Fibroblast of the aortic adventitia (primary cell): ENCODE measurements at regions not wholly inside any gene's neighbourhood (a gene's known extent, or its start where the extent isn't known, plus 50 kb on each side); places are given as distances from the start of the nearest gene placed in this dataset.

Source experiments
- DNase-seq: peaks from one replicate; pipeline ENCODE4 v3.0.0-alpha.2; 2010; ENCODE audit warnings: low read depth
- H3K4me3 ChIP-seq: 2 replicates; pipeline ENCODE4 v1.5.1; 2011; ENCODE audit warnings: low read depth, mild to moderate bottlenecking, control low read depth, low read length, moderate library complexity
- TF ChIP-seq, protein P1 (sequence below): IDR thresholded peaks from 2 replicates; pipeline ENCODE4 v1.5.1; 2011; ENCODE audit warnings: mild to moderate bottlenecking, low read length, control low read depth, inconsistent platforms; ENCODE audit not compliant: insufficient read depth

DNA sequence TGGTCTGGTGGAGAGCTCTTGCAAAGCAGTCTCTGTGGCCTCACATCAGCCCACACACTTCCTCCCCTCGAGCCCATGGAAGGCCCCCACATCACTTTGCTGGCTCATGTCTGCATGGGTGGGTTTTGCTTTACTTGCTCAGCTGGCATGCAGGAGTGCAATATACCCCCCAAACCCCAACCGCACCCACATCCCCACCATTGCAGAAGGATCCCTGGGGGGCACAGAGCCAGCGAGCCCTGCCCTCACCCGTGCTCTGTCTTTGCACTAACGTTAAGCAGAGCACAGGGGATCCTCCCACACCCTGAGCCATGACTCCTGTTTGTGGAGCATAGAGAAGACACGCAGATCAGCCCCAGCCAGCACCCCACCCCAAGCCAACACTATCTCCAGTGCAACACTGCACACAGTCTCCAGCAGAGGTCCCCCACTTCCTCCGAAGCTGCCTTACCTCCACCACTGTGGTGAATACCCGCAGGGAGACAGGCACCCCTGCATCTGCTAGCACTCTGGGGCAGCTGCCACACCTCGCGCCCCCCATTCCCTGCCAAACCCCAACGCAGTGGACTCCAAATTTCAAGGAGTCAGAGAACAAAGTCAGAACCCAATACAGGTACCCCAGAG is 177.8 kb upstream of the RGPD4 start:
- no peak overlapping the region for H3K4me3 ChIP-seq
- TF ChIP-seq, protein P1, sequence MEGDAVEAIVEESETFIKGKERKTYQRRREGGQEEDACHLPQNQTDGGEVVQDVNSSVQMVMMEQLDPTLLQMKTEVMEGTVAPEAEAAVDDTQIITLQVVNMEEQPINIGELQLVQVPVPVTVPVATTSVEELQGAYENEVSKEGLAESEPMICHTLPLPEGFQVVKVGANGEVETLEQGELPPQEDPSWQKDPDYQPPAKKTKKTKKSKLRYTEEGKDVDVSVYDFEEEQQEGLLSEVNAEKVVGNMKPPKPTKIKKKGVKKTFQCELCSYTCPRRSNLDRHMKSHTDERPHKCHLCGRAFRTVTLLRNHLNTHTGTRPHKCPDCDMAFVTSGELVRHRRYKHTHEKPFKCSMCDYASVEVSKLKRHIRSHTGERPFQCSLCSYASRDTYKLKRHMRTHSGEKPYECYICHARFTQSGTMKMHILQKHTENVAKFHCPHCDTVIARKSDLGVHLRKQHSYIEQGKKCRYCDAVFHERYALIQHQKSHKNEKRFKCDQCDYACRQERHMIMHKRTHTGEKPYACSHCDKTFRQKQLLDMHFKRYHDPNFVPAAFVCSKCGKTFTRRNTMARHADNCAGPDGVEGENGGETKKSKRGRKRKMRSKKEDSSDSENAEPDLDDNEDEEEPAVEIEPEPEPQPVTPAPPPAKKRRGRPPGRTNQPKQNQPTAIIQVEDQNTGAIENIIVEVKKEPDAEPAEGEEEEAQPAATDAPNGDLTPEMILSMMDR = no peak
- no peak for DNase-seq

DNA sequence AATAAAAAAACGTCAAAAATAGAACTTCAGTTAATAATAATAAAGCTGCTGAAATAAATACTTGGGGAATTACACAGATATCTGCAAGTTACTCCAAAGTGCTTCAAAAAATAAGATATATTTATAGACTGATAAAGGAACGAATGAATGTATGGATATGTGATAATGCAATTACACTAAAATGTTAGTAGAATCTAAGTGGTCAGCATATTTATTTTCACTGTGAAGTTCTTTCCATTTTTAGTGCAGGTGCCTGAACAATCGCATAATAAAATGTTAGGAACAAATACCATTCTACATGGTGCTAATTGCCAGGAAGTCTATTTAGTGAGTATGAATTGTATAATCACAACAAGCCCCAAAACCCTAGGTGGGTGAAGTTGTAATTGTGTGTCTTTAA is 169.6 kb upstream of the RGPD4 start:
- no peak overlapping the region for H3K4me3 ChIP-seq
- TF ChIP-seq, protein P1 = no peak
- no peak for DNase-seq

DNA sequence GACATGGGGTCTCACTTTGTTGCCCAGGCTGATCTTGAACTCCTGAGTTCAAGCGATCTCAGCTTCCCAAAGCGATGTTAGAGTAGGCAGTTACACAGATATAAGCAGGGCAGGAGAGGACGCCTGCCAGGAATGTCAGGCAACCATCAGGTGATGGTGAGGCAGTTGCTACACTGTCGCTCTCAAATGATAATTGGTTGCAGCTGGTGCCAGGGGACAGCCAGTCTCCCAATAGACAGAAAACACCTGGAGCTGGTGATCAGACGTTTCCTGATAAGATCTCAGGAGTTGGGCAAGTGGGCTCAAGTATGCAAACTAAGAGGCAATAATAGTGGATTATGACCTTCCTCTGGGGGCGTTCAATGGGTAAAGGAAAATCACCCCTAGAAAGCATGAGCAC is 163.1 kb upstream of the RGPD4 start:
- DNase-seq = no peak
- TF ChIP-seq, protein P1 = no peak
- no peak overlapping the region for H3K4me3 ChIP-seq

DNA sequence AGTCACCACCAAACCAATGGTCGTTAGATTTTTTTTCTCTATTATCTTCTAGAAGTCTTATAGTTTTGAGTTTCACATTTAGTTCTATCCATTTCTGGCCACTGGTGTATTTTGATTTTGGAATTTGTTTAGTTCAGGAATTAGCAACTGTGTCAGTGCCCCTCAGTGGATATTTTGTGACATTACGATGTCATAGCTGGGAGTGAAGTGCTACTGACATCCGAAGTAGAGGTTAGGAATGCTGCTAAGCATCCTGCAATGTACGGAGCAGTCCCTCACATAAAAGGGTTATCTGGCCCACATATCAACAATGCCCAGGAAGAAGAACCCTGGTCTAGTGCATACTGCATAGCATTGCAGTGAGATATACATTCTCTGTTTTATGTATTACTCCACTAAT is 157.4 kb upstream of the RGPD4 start:
- peak; percentile 6 for DNase-seq
- H3K4me3 ChIP-seq = no peak overlapping the region
- TF ChIP-seq, protein P1 = no peak

DNA sequence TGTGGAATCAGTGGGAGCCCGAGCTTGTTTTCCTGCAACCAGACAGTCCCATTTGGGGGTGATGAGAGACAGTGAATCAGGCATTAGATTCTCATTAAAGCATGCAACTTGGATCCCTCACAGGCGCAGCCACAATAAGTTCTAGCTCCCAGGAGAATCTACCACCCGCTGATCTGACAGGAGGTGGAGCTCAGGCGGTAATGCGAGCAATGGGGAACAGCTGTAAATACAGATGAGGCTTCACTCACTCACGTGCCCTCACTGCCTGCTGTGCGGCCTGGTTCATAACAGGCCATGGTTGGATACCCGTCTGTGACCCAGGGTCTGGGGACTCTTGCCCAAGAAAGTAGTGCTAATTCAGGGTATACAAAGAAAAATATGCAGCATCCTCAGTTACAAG is 144.8 kb upstream of the RGPD4 start:
- no peak for DNase-seq
- no peak overlapping the region for H3K4me3 ChIP-seq
- TF ChIP-seq, protein P1 = no peak

DNA sequence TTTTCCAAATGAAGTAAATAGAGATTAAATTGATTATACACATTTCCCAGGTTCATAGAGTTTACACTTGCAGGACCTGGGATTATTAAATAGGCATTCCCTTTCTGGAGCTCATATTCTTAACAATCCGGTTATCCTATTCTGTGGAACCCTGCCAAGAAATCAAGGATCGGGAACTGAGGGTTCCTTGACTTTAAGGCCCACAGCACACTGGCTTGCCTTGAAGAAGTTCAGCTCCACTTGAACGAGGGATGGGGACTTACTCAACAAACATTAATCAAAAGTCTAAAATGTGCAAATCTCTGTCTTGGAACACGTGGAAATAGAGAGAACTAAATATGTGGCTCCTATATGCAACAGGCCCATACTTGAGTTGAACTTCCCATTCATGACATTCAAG is 142.3 kb upstream of the RGPD4 start:
- TF ChIP-seq, protein P1 = no peak
- H3K4me3 ChIP-seq = no peak overlapping the region
- DNase-seq = no peak

DNA sequence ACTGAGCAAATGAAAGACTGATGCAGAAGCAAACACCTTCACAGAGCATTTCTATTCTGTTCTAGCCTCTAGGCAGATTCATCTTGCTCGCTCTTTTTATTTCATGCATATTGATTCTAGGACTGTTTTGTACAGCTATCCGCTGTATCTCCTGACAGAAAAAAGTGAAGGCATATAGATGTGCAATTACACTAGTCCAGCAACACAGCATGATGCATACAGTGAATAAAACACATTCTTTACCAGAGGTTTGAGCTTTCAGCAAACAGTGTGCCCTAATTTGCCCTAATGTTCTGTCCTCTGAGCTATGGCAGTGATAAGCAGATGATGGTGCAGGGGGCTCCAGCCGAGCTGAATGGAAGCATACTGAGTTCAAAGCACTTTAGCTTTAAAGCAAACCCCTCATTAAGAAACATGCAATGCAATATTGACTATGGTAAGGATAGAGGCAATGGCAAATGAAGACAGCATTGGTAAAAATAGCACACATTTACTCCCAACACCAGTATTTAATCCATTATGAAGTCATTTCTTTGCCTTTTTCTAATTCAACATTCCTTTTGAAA is 141.2 kb upstream of the RGPD4 start:
- H3K4me3 ChIP-seq = no peak overlapping the region
- no peak for DNase-seq
- TF ChIP-seq, protein P1 = no peak
